ENCODE measurements at regions not wholly inside any gene's neighbourhood (a gene's known extent, or its start where the extent isn't known, plus 50 kb on each side); places are given as distances from the start of the nearest gene placed in this dataset.

DNA sequence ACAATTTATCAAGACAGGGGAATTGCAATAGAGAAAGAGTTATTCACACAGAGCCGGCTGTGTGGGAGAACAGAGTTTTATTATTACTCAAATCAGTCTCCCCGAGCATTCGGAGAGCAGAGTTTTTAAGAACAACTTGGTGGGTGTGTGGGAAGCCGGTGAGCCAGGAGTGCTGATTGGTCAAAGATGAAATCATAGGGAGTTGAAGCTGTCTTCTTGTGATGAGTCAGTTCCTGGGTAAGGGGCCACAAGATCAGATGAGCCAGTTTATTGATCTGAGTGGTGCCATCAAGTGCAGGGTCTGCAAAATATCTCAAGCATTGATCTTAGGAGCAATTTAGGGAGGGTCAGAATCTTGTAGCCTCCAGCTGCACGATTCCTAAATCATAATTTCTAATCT is 50.0 kb upstream of the ECI2 start:
- H3K36me3 Mint-ChIP-seq (ENCODE audit: low read depth): no peaks in the 10 kb centered on the region
- DNase-seq: no peak

More for the DNA sequence above, 50.0 kb upstream of the ECI2 start:
- H3K27me3 Mint-ChIP-seq (ENCODE audit: low read depth): peaks cover 18% of the 10 kb centered on the region
- no peaks in the 10 kb centered on the region for H3K4me1 Mint-ChIP-seq (ENCODE audit: low read depth)
- no peak overlapping the region for H3K27ac Mint-ChIP-seq
- H3K4me3 Mint-ChIP-seq: no peak overlapping the region
- no peak for ATAC-seq
- ChIA-PET POLR2A (no interaction called here), CTCF (no interaction called here)
- H3K9me3 Mint-ChIP-seq (ENCODE audit: insufficient read depth): no peaks in the 10 kb centered on the region
